PC-9 (cell line): ENCODE measurements at regions not wholly inside any gene's neighbourhood (a gene's known extent, or its start where the extent isn't known, plus 50 kb on each side); places are given as distances from the start of the nearest gene placed in this dataset.

Source experiments
- BruUV-seq: library from RNA; stranded (reverse); fragments of 400-500 nt; replicated peaks from 2 replicates; lab custom pipeline; 2021; lab: Mats Ljungman, UMichigan
- CTCF ChIA-PET: fragments of 300-600 bp; sonication (Branson Sonifier 250); formaldehyde crosslinking; loops from one replicate; lab custom pipeline; 2022; ENCODE audit warnings: antibody characterized with exemption; lab: Charles Lee
- POLR2A ChIA-PET: fragments of 300-600 bp; sonication (Branson Sonifier 250); formaldehyde crosslinking; loops from one replicate; lab custom pipeline; 2022; ENCODE audit warnings: antibody characterized with exemption; ENCODE audit not compliant: unreplicated experiment; lab: Charles Lee
- DNase-seq, 2 experiments: peaks; one replicate each; pipeline versions ENCODE4 v3.0.0 to v3.0.0-alpha.2; 2015 to 2022; ENCODE audit warnings: mixed read lengths in 1 of 2
- H2AFZ ChIP-seq: fragments of 200-600 bp; sonication (generic); 2 replicates; pipeline ENCODE4 v1.8.1; 2017; ENCODE audit warnings: antibody characterized with exemption
- H3F3A ChIP-seq: fragments of 200-600 bp; sonication (generic); 2 replicates; pipeline ENCODE4 v1.8.1; 2017; ENCODE audit warnings: antibody characterized with exemption, mild to moderate bottlenecking, low read depth; ENCODE audit not compliant: insufficient read depth
- H3K27ac ChIP-seq: fragments of 200-600 bp; sonication (generic); 2 replicates; pipeline ENCODE4 v1.6.1; 2016; ENCODE audit warnings: mixed run types
- H3K27me3 ChIP-seq: fragments of 200-600 bp; sonication (generic); 2 replicates; pipeline ENCODE4 v1.6.1; 2016; ENCODE audit warnings: low read depth, mixed run types; ENCODE audit not compliant: insufficient read depth
- H3K36me3 ChIP-seq: fragments of 200-600 bp; sonication (generic); 2 replicates; pipeline ENCODE4 v1.6.1; 2016; ENCODE audit warnings: low read depth, mixed run types
- H3K4me1 ChIP-seq: fragments of 200-600 bp; sonication (generic); replicated peaks from 2 replicates; pipeline ENCODE4 v1.6.1; 2016; ENCODE audit warnings: mixed run types; ENCODE audit not compliant: insufficient read depth
- H3K4me2 ChIP-seq: fragments of 200-600 bp; sonication (generic); 2 replicates; pipeline ENCODE4 v1.6.1; 2017; ENCODE audit warnings: mixed run types
- H3K4me3 ChIP-seq: fragments of 200-600 bp; sonication (generic); 2 replicates; pipeline ENCODE4 v1.6.1; 2016; ENCODE audit warnings: mixed run types
- H3K79me2 ChIP-seq: fragments of 200-600 bp; sonication (generic); 2 replicates; pipeline ENCODE4 v1.6.1; 2017; ENCODE audit warnings: low read depth, mixed run types
- H3K9me2 ChIP-seq: fragments of 200-600 bp; sonication (generic); 2 replicates; pipeline ENCODE4 v1.8.1; 2017; ENCODE audit warnings: mild to moderate bottlenecking; ENCODE audit not compliant: insufficient read depth
- H3K9me3 ChIP-seq: fragments of 200-600 bp; sonication (generic); 2 replicates; pipeline ENCODE4 v1.8.1; 2016; ENCODE audit warnings: low read depth; ENCODE audit not compliant: insufficient read depth
- H4K20me1 ChIP-seq: fragments of 200-600 bp; sonication (generic); 2 replicates; pipeline ENCODE4 v1.8.1; 2017; ENCODE audit not compliant: insufficient read depth
- EZH2 ChIP-seq: fragments of 200-600 bp; sonication (generic); IDR thresholded peaks from 2 replicates; pipeline ENCODE4 v1.8.0; 2017; ENCODE audit warnings: antibody characterized with exemption, low read depth
- intact Hi-C: fragments of 100-400 bp; cut with micrococcal nuclease; formaldehyde crosslinking; loops from one replicate; pipeline ENCODE4 v1.10.0; 2022; ENCODE audit not compliant: unreplicated experiment
- TF ChIP-seq, protein P1 (sequence below): fragments of 200-600 bp; sonication (generic); conservative IDR thresholded peaks from 2 replicates; pipeline ENCODE4 v1.6.1; 2017; ENCODE audit warnings: mixed run types, antibody characterized with exemption, mild to moderate bottlenecking, moderate library complexity

DNA sequence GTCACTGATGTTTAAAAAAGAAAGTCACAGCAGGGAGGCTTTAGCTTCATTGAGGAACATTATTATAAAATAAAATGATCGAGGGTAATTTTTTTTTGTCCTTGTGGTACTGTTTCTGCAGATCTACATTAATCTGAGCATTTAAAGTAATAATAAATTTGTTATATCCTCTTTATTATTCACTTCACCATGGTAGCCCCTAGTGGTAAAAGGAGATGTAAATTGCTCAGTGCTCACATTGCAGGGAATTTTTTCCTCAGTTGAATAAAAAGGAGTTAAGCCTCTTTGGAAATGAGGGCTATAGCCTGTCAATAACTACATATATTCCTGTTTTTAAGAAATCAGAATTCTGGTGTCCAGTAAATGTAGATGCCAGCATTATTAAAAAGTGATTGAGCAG lies 99.7 kb upstream of the VPREB1 start:
- intact Hi-C loops = no loop called here

GRCh38 chr22:22143448-22143847 lies 101.1 kb upstream of the VPREB1 start:
- H3K4me1 ChIP-seq = no peaks in the 10 kb centered on the region
- ChIA-PET POLR2A (no interaction called here), CTCF (no interaction called here)
- no peak overlapping the region for H3K4me2 ChIP-seq
- no peaks in the 10 kb centered on the region for H4K20me1 ChIP-seq
- no peaks in the 10 kb centered on the region for H3F3A ChIP-seq
- H3K27me3 ChIP-seq = peaks cover 36% of the 10 kb centered on the region
- no peak overlapping the region for H3K4me3 ChIP-seq
- no peak for DNase-seq
- no peaks in the 10 kb centered on the region for H3K9me2 ChIP-seq
- H3K36me3 ChIP-seq = no peaks in the 10 kb centered on the region
- TF ChIP-seq, protein P1, sequence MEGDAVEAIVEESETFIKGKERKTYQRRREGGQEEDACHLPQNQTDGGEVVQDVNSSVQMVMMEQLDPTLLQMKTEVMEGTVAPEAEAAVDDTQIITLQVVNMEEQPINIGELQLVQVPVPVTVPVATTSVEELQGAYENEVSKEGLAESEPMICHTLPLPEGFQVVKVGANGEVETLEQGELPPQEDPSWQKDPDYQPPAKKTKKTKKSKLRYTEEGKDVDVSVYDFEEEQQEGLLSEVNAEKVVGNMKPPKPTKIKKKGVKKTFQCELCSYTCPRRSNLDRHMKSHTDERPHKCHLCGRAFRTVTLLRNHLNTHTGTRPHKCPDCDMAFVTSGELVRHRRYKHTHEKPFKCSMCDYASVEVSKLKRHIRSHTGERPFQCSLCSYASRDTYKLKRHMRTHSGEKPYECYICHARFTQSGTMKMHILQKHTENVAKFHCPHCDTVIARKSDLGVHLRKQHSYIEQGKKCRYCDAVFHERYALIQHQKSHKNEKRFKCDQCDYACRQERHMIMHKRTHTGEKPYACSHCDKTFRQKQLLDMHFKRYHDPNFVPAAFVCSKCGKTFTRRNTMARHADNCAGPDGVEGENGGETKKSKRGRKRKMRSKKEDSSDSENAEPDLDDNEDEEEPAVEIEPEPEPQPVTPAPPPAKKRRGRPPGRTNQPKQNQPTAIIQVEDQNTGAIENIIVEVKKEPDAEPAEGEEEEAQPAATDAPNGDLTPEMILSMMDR = no peak
- TF ChIP-seq EZH2 = no peak
- no peak overlapping the region for H3K27ac ChIP-seq
- no TSS peak for BruUV-seq
- H3K9me3 ChIP-seq = no peaks in the 10 kb centered on the region
- no peak overlapping the region for H2AFZ ChIP-seq
- intact Hi-C loops = no loop called here
- H3K79me2 ChIP-seq = no peaks in the 10 kb centered on the region

More for the DNA sequence above, 99.7 kb upstream of the VPREB1 start:
- no peaks in the 10 kb centered on the region for H3K9me3 ChIP-seq
- H3K79me2 ChIP-seq = no peaks in the 10 kb centered on the region
- no peak overlapping the region for H3K27ac ChIP-seq
- no peak overlapping the region for H3K4me3 ChIP-seq
- ChIA-PET CTCF (interaction anchor here (0.6 kb wide), 1 partner anchor 34 kb away, joined by 9 read pairs; no protein-coding TSS in a partner anchor), POLR2A (no interaction called here)
- no peaks in the 10 kb centered on the region for H3K9me2 ChIP-seq
- peaks cover 46% of the 10 kb centered on the region for H3K27me3 ChIP-seq
- H3K4me1 ChIP-seq = no peaks in the 10 kb centered on the region
- no peak for TF ChIP-seq EZH2
- TF ChIP-seq, protein P1 = no peak
- no peaks in the 10 kb centered on the region for H3K36me3 ChIP-seq
- no TSS peak for BruUV-seq
- H4K20me1 ChIP-seq = no peaks in the 10 kb centered on the region
- DNase-seq = no peak
- no peak overlapping the region for H2AFZ ChIP-seq
- no peaks in the 10 kb centered on the region for H3F3A ChIP-seq
- no peak overlapping the region for H3K4me2 ChIP-seq

DNA sequence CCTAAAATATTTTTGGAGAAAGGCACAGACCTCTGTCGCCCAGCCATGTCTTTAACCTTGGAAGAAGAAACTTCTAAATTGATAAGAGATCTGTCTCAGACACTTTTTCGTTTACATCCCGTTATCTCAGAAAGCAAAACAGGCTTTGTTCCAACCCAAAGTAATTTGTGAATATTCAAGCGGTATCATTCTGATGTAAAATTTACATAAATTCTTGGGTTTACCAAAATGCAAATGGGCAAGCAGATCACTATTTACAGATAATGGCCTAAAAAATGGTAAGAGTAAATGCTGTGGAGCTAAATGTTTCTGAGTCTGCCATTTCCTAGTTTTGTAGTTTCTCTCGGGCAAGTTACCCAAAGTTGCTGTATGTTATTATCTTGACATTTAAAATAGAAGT lies 101.9 kb upstream of the VPREB1 start:
- no peak overlapping the region for H3K27ac ChIP-seq
- CTCF ChIA-PET = no interaction called here

More for the DNA sequence above, 101.9 kb upstream of the VPREB1 start:
- Histone ChIP-seq H3F3A (no peaks in the 10 kb centered on the region), H2AFZ (no peak overlapping the region), H3K27me3 (peaks cover 37% of the 10 kb centered on the region), H3K36me3 (no peaks in the 10 kb centered on the region), H3K4me2 (no peak overlapping the region), H4K20me1 (no peaks in the 10 kb centered on the region), H3K79me2 (no peaks in the 10 kb centered on the region), H3K4me1 (no peaks in the 10 kb centered on the region), H3K4me3 (no peak overlapping the region), H3K9me3 (no peaks in the 10 kb centered on the region), H3K9me2 (no peaks in the 10 kb centered on the region)
- POLR2A ChIA-PET = no interaction called here
- no TSS peak for BruUV-seq
- TF ChIP-seq, protein P1 = no peak
- no peak for TF ChIP-seq EZH2
- no peak for DNase-seq
- intact Hi-C loops = no loop called here
